ENCODE measurements at regions not wholly inside any gene's neighbourhood (a gene's known extent, or its start where the extent isn't known, plus 50 kb on each side); places are given as distances from the start of the nearest gene placed in this dataset.
A peak's percentile ranks its signal among the peaks of the same experiment; 100 is the strongest.

DNA sequence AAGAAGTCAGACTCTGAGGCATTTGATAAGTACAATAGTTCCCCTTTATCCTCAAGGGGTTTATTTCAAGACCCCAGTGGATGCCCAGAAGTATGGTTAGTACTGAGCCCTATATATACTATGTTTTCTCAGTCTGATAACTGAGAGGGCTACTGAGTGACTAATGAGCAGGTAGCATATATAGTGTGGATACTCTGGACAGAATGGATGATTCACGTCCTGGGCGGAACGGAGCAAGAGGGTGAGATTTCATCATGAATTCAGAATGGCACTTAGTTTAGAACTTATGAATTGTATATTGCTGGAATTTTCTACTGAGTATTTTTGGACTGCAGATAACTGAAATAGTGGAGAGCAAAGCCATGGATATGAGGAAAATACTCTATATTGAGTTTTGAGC lies 457.6 kb downstream of the PLK2 start:
- Histone ChIP-seq H3K27ac (no peak overlapping the region), H3K4me1 (no peaks in the 10 kb centered on the region), H3K36me3 (no peaks in the 10 kb centered on the region), H3K4me3 (no peak overlapping the region), H3K27me3 (no peaks in the 10 kb centered on the region), H3K9me3 (no peaks in the 10 kb centered on the region)
- intact Hi-C loops (cut with DNase I; ENCODE audit: low total_unique reads), result no loop called here
- TF ChIP-seq, protein P1, sequence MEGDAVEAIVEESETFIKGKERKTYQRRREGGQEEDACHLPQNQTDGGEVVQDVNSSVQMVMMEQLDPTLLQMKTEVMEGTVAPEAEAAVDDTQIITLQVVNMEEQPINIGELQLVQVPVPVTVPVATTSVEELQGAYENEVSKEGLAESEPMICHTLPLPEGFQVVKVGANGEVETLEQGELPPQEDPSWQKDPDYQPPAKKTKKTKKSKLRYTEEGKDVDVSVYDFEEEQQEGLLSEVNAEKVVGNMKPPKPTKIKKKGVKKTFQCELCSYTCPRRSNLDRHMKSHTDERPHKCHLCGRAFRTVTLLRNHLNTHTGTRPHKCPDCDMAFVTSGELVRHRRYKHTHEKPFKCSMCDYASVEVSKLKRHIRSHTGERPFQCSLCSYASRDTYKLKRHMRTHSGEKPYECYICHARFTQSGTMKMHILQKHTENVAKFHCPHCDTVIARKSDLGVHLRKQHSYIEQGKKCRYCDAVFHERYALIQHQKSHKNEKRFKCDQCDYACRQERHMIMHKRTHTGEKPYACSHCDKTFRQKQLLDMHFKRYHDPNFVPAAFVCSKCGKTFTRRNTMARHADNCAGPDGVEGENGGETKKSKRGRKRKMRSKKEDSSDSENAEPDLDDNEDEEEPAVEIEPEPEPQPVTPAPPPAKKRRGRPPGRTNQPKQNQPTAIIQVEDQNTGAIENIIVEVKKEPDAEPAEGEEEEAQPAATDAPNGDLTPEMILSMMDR (IDR thresholded peaks at IDR 0.05), result no peak
- DNase-seq, result no peak

DNA sequence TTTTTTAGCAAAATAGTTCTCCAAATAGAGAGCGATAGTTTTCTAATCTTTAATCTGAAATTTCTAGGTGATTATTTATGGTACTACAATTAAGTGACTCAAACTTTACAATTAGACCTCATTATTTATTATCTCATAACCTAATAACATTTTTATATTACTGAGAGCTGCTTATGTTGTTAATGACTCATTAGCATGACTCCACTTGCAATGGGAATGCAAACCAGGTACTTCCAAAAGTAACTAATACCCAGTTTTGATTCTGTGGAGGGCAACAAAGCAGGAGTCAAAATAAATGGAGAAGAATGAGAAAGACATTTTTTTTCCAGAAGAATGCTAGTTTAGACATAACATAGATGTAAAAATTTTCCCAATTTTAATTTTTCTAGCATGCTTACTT lies 466.0 kb downstream of the PLK2 start:
- no peak overlapping the region for H3K27ac ChIP-seq
- TF ChIP-seq, protein P1 (IDR thresholded peaks at IDR 0.05), result no peak
- intact Hi-C loops (cut with DNase I; ENCODE audit: low total_unique reads), result no loop called here

DNA sequence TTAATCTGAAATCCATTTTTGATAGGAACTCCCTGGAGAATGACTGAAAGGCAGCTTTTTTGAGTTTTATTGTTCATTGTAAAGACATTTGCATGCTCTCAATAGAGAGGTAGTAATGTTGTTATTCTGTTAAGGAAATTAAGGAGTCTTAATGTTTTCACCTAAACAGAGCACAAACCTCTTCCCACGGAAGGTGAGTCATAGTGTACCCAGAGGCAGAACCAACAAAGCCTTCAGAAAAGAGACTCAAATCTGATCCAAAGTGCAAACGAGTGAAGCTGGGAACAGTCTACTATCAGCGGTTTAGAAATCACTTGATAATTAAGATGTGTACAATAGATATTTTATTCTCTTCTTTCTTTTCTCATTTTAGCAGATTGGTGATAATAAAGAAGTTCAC lies 470.5 kb downstream of the PLK2 start:
- H3K9me3 ChIP-seq, result no peaks in the 10 kb centered on the region
- intact Hi-C loops (cut with DNase I; ENCODE audit: low total_unique reads), result no loop called here

More for the DNA sequence above, 466.0 kb downstream of the PLK2 start:
- Histone ChIP-seq H3K36me3 (no peaks in the 10 kb centered on the region), H3K27me3 (no peaks in the 10 kb centered on the region), H3K4me1 (no peaks in the 10 kb centered on the region), H3K9me3 (no peaks in the 10 kb centered on the region), H3K4me3 (no peak overlapping the region)
- no peak for DNase-seq

DNA sequence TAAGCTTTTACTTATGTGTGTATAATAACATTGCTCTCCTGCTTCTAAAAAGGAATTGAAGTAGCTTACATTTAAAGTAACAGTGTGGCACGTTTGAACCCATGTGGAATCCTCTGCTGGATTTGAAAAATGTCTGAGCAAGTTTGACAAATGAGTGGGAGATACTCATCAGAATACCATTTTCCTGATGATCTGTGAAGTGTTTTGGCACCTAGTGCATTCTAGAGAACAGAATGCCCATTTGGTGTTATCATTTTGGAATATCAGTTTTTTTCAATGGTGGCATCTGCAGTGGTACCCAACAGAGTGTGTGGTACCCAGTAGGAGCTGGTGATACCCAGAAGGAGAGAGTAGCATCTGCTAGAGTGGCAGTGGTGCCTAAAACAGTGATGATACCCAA lies 471.1 kb downstream of the PLK2 start:
- intact Hi-C loops (cut with DNase I; ENCODE audit: low total_unique reads), result no loop called here
- Histone ChIP-seq H3K27me3 (no peaks in the 10 kb centered on the region), H3K9me3 (no peaks in the 10 kb centered on the region), H3K27ac (no peak overlapping the region), H3K4me1 (peaks cover 0 to 9% (median 2%) of the 10 kb centered on the region in 4 donors), H3K36me3 (no peaks in the 10 kb centered on the region), H3K4me3 (no peak overlapping the region)
- TF ChIP-seq, protein P1 (IDR thresholded peaks at IDR 0.05), result no peak
- DNase-seq, result no peak

More for the DNA sequence above, 470.5 kb downstream of the PLK2 start:
- peaks cover 0 to 9% (median 2%) of the 10 kb centered on the region in 4 donors for H3K4me1 ChIP-seq
- no peak overlapping the region for H3K4me3 ChIP-seq
- H3K27ac ChIP-seq, result no peak overlapping the region
- H3K27me3 ChIP-seq, result no peaks in the 10 kb centered on the region
- DNase-seq, result no peak
- TF ChIP-seq, protein P1 (IDR thresholded peaks at IDR 0.05), result no peak
- no peaks in the 10 kb centered on the region for H3K36me3 ChIP-seq

DNA sequence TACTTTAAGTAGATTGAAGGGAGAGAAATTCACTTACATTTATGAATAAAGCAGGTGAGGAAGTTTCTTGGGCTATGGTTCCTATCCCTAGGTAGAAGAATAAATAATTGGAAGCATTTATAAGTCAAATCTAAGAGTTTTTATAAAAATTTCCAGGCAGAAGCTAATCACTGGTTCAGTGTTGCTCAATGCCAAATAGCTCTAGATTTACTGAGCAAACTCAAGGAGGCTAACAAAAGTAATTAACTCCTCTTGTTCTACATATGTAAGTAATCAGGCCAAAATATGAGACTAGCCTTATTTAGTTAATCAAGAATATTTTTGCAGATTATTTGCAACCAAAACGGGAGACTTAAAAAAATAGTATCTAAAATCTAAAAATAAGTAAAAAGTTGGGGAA lies 472.3 kb downstream of the PLK2 start:
- Histone ChIP-seq H3K4me3 (no peak overlapping the region), H3K27ac (no peak overlapping the region), H3K27me3 (no peaks in the 10 kb centered on the region), H3K9me3 (no peaks in the 10 kb centered on the region), H3K4me1 (peaks cover 0 to 9% (median 2%) of the 10 kb centered on the region in 4 donors), H3K36me3 (no peaks in the 10 kb centered on the region)
- intact Hi-C loops (cut with DNase I; ENCODE audit: low total_unique reads), result no loop called here
- TF ChIP-seq, protein P1 (IDR thresholded peaks at IDR 0.05), result no peak
- DNase-seq, result no peak

DNA sequence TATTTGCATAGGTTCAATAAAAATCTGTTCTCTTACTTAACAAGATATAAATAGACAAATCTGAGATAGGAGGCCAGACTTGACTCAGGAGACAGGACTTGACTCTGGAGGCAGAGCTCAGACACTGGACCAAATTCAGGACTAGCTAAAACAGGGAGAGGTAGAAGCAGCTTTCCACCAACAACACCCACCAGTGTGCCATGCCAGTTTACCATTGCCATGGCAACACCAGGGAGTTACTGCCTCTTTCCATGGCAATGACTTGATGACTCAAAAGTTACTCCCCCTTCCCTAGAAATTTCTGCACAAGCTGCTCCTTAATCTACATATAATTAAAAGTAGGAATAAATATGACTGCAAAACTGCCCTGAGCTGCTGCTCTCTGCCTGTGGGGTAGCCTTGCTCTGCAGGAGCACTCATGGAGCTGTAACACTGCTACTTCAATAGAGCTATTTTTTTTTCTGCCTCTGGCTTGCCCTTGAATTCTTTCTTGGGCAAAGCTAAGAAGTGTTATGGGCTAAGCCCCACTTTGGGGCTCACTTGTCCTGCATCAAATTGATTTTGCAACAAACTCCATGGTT lies 473.0 kb downstream of the PLK2 start:
- TF ChIP-seq, protein P1 (IDR thresholded peaks at IDR 0.05), result no peak

More for the DNA sequence above, 473.0 kb downstream of the PLK2 start:
- intact Hi-C loops (cut with DNase I; ENCODE audit: low total_unique reads), result no loop called here
- Histone ChIP-seq H3K4me1 (peaks cover 0 to 9% (median 2%) of the 10 kb centered on the region in 4 donors), H3K27me3 (no peaks in the 10 kb centered on the region), H3K27ac (no peak overlapping the region), H3K9me3 (no peaks in the 10 kb centered on the region), H3K36me3 (no peaks in the 10 kb centered on the region), H3K4me3 (no peak overlapping the region)
- peak; percentile 19 to 63 for DNase-seq

All from tibial artery (tissue), 4 donors.